Esophagus squamous epithelium (tissue), 5 donors: ENCODE measurements at regions not wholly inside any gene's neighbourhood (a gene's known extent, or its start where the extent isn't known, plus 50 kb on each side); places are given as distances from the start of the nearest gene placed in this dataset.

Experiments used
- DNase-seq: peaks from one replicate; lab custom pipeline; 2025; lab: John Stamatoyannopoulos, UW
- H3K27ac ChIP-seq, 4 donors: fragments of 200-600 bp; sonication (generic); one replicate each; pipeline ENCODE4 v1.5.1; 2016 to 2019; ENCODE audit warnings: mild to moderate bottlenecking in 1 of 4
- H3K27me3 ChIP-seq, 4 donors: fragments of 200-600 bp; sonication (generic); 1 replicate in 3 of 4; 2 replicates in 1 of 4; pipeline versions ENCODE4 v1.5.1 to v1.6.0; 2017 to 2021; ENCODE audit warnings: antibody characterized with exemption in 1 of 4
- H3K36me3 ChIP-seq, 3 donors: fragments of 200-600 bp; sonication (generic); one replicate each; pipeline ENCODE4 v1.5.1; 2016 to 2019
- H3K4me1 ChIP-seq, 3 donors: fragments of 200-600 bp; sonication (generic); one replicate each; pipeline ENCODE4 v1.5.1; 2017 to 2019
- H3K4me3 ChIP-seq, 4 donors: fragments of 200-600 bp; sonication (generic); 1 replicate in 3 of 4; 2 replicates in 1 of 4; pipeline ENCODE4 v1.5.1; 2016 to 2019; ENCODE audit warnings: mild to moderate bottlenecking in 2 of 4, moderate library complexity in 1 of 4
- H3K9me3 ChIP-seq, 3 donors: fragments of 200-600 bp; sonication (generic); one replicate each; pipeline ENCODE4 v1.5.1; 2016 to 2019
- POLR2A ChIP-seq, 4 donors: fragments of 450-650 bp; IDR thresholded peaks; one replicate each; pipeline ENCODE4 v1.6.1; 2017; ENCODE audit warnings: antibody characterized with exemption in 4 of 4, mild to moderate bottlenecking in 4 of 4, moderate library complexity in 3 of 4
- WGBS, 2 donors: methylation state at CpG; one replicate each; pipeline ENCODE4 v1.1.5; 2018; 5-methylcytosine and 5-hydroxymethylcytosine counted together
- intact Hi-C: fragments of 100-400 bp; cut with DNase I; formaldehyde crosslinking; loops from one replicate; pipeline ENCODE4 v1.15.0; 2022
- TF ChIP-seq, protein P1 (sequence below), 6 experiments: fragments of 450-650 bp in 4 of 6; fragments of 200-600 bp in 2 of 6; sonication (generic) in 2 of 6; IDR thresholded peaks; one replicate each; pipeline ENCODE4 v1.5.1; 2016 to 2019; ENCODE audit warnings: antibody characterized with exemption in 6 of 6, mild to moderate bottlenecking in 4 of 6, moderate library complexity in 4 of 6
- donor health status: DM: yes; HTN: yes; CAD: no.

DNA sequence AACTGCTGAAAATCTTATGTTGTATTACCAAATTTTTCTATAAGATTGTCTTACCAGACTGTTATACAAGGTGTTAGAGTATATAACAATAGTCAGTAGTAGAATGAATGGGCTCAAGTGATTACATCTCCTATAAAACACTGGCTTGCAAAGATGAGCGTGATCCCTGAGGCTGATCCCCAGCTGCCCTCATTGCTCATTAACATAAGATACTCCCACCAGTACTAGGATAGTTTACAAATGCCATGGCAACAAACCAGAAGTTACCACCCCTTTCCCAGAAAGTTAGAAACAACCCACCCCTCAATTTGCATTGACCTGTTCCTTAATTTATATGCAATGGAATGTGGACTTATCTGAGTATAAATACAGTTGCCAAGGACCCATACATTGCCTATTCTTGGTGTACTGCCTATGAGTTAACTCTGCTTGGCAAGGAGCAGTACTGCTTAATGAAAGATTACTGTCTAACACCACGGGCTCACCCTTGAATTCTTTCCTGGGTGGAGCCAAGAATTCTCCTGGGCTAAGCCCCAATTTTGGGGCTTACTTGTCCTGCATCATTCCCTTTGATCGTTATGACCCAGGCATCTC lies 252.8 kb upstream of the CHD6 start:
- no peak for DNase-seq
- Histone ChIP-seq H3K27ac (no peak overlapping the region), H3K4me1 (no peaks in the 10 kb centered on the region), H3K9me3 (peaks cover 0 to 13% (median 10%) of the 10 kb centered on the region in 3 donors), H3K4me3 (no peak overlapping the region), H3K27me3 (peaks cover 0 to 32% (median 2%) of the 10 kb centered on the region in 4 donors), H3K36me3 (no peaks in the 10 kb centered on the region)
- TF ChIP-seq, protein P1, sequence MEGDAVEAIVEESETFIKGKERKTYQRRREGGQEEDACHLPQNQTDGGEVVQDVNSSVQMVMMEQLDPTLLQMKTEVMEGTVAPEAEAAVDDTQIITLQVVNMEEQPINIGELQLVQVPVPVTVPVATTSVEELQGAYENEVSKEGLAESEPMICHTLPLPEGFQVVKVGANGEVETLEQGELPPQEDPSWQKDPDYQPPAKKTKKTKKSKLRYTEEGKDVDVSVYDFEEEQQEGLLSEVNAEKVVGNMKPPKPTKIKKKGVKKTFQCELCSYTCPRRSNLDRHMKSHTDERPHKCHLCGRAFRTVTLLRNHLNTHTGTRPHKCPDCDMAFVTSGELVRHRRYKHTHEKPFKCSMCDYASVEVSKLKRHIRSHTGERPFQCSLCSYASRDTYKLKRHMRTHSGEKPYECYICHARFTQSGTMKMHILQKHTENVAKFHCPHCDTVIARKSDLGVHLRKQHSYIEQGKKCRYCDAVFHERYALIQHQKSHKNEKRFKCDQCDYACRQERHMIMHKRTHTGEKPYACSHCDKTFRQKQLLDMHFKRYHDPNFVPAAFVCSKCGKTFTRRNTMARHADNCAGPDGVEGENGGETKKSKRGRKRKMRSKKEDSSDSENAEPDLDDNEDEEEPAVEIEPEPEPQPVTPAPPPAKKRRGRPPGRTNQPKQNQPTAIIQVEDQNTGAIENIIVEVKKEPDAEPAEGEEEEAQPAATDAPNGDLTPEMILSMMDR (IDR thresholded peaks at IDR 0.05): no peak
- TF ChIP-seq POLR2A (IDR thresholded peaks at IDR 0.05): no peak
- WGBS, 2 donors: 41 to 44% methylated on average over 3 of the region's 3 CpGs
- intact Hi-C loops: no loop called here

DNA sequence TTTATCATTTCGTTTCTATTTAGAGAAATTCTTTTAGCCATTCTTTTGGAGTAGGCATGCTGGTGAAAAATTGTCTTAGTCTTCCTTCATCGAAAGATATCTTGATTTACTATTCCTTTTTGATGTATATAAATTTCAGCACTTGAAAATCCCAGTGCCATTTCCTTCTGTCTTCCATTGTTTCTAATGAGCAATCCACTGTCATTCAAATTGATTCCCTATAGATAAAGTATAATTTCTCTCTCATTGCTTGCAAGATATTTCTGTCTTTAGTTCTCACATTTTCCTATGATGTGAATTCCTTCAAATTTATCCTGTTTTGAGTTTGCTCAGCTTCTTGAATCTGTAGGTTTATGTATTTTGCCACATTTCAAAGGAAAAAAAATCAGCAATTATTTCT lies 251.1 kb upstream of the CHD6 start:
- intact Hi-C loops: no loop called here
- peaks cover 0 to 13% (median 10%) of the 10 kb centered on the region in 3 donors for H3K9me3 ChIP-seq
- H3K27ac ChIP-seq: no peak overlapping the region
- H3K4me3 ChIP-seq: no peak overlapping the region
- 50 to 59% methylated on average over 2 of the region's 2 CpGs for WGBS, 2 donors
- peaks cover 0 to 22% (median 2%) of the 10 kb centered on the region in 4 donors for H3K27me3 ChIP-seq
- no peak for DNase-seq
- no peaks in the 10 kb centered on the region for H3K36me3 ChIP-seq
- TF ChIP-seq POLR2A (IDR thresholded peaks at IDR 0.05): no peak
- TF ChIP-seq, protein P1 (IDR thresholded peaks at IDR 0.05): no peak
- H3K4me1 ChIP-seq: no peaks in the 10 kb centered on the region

- H3K36me3 ChIP-seq: no peaks in the 10 kb centered on the region
- TF ChIP-seq POLR2A (IDR thresholded peaks at IDR 0.05): no peak
- TF ChIP-seq, protein P1 (IDR thresholded peaks at IDR 0.05): no peak
- peaks cover 0 to 14% (median 0%) of the 10 kb centered on the region in 4 donors for H3K27me3 ChIP-seq
- no peak for DNase-seq
- no peak overlapping the region for H3K4me3 ChIP-seq
- intact Hi-C loops: no loop called here
- no peaks in the 10 kb centered on the region for H3K4me1 ChIP-seq
- H3K9me3 ChIP-seq: peaks cover 0 to 13% (median 10%) of the 10 kb centered on the region in 3 donors
- no peak overlapping the region for H3K27ac ChIP-seq
- WGBS, 2 donors: 63 to 67% methylated on average over 3 of the region's 3 CpGs
Observed at GRCh38 chr20:41865938-41866337, 247.8 kb upstream of the CHD6 start.

DNA sequence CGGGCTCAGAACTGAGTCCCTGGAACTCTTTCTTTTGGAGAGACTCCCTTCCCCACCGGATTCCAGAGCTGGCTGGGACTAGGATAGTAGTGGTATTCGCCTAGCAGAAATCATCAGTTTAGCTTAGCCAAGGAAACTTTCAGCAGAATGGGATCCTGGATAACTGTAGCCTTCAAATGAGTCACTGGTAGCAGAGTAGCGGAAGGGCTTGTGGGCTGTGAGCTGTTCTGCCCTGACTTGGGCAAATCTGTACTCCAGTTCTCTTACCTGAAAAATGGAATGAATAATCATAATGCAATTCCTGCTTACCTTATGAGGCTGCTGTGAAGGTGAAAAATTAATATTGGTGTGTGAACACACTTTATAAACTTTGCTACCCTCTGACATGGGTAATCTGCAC lies 244.3 kb upstream of the CHD6 start:
- intact Hi-C loops: no loop called here
- TF ChIP-seq, protein P1 (IDR thresholded peaks at IDR 0.05): no peak
- TF ChIP-seq POLR2A (IDR thresholded peaks at IDR 0.05): no peak
- no peaks in the 10 kb centered on the region for H3K4me1 ChIP-seq

GRCh38 chr20:41861772-41862422 lies 243.7 kb upstream of the CHD6 start:
- intact Hi-C loops: no loop called here
- Histone ChIP-seq H3K27ac (no peak overlapping the region), H3K36me3 (no peaks in the 10 kb centered on the region), H3K9me3 (no peaks in the 10 kb centered on the region), H3K27me3 (peaks cover 0 to 12% (median 0%) of the 10 kb centered on the region in 4 donors), H3K4me1 (no peaks in the 10 kb centered on the region), H3K4me3 (no peak overlapping the region)
- TF ChIP-seq POLR2A (IDR thresholded peaks at IDR 0.05): no peak
- TF ChIP-seq, protein P1 (IDR thresholded peaks at IDR 0.05): no peak
- WGBS, 2 donors: 40 to 47% methylated on average over 5 of the region's 6 CpGs
- DNase-seq: no peak

More for the DNA sequence above, 244.3 kb upstream of the CHD6 start:
- no peaks in the 10 kb centered on the region for H3K9me3 ChIP-seq
- no peak overlapping the region for H3K27ac ChIP-seq
- WGBS, 2 donors: 46 to 51% methylated on average over 3 to 4 of the region's 4 CpGs
- peaks cover 0 to 12% (median 0%) of the 10 kb centered on the region in 4 donors for H3K27me3 ChIP-seq
- H3K36me3 ChIP-seq: no peaks in the 10 kb centered on the region
- DNase-seq: no peak
- H3K4me3 ChIP-seq: no peak overlapping the region
